ENCODE measurements at regions not wholly inside any gene's neighbourhood (a gene's known extent, or its start where the extent isn't known, plus 50 kb on each side); places are given as distances from the start of the nearest gene placed in this dataset.

- Histone ChIP-seq H3K4me1 (peaks cover 8 to 31% (median 23%) of the 10 kb centered on the region in 6 donors), H3K36me3 (peaks cover 0 to 8% (median 0%) of the 10 kb centered on the region in 6 donors), H3K27me3 (replicated peaks in 1 of 7) (no peaks in the 10 kb centered on the region), H3K9me3 (peaks cover 0 to 11% (median 0%) of the 10 kb centered on the region in 8 donors), H3K27ac (peak overlapping the region in 2 of 8 donors; percentile 10 to 34), H3K4me3 (no peak overlapping the region)
- WGBS, 5 donors, result 43 to 55% (median 51%) methylated on average over 7 of the region's 7 CpGs
- DNase-seq, result no peak
- TF ChIP-seq POLR2AphosphoS5 (IDR thresholded peaks at IDR 0.05) (peak in 2 of 3 donors; percentile 15 to 47), CTCF (IDR thresholded peaks at IDR 0.05 in 8 of 11, conservative IDR thresholded peaks at IDR 0.05 in 3 of 11) (peak; percentile 40 to 80 (median 69)), POLR2A (IDR thresholded peaks at IDR 0.05) (no peak)
- intact Hi-C loops (cut with DNase I; ENCODE audit: low total_unique reads), result no loop called here
Observed at GRCh38 chr5:149434162-149435014, 55.3 kb upstream of the IL17B start.

GRCh38 chr5:149433524-149434131 is 54.5 kb upstream of the IL17B start:
- peaks cover 12 to 38% (median 30%) of the 10 kb centered on the region in 6 donors for H3K4me1 ChIP-seq
- peak overlapping the region in 3 of 8 donors; percentile 10 to 34 (median 11) for H3K27ac ChIP-seq
- H3K9me3 ChIP-seq, result peaks cover 0 to 11% (median 0%) of the 10 kb centered on the region in 8 donors
- TF ChIP-seq POLR2AphosphoS5 (IDR thresholded peaks at IDR 0.05), result peak; percentile 67 to 79 (median 67)
- TF ChIP-seq POLR2A (IDR thresholded peaks at IDR 0.05), result no peak
- TF ChIP-seq CTCF (IDR thresholded peaks at IDR 0.05 in 8 of 11, conservative IDR thresholded peaks at IDR 0.05 in 3 of 11), result no peak
- H3K36me3 ChIP-seq, result peaks cover 0 to 16% (median 0%) of the 10 kb centered on the region in 6 donors
- H3K4me3 ChIP-seq, result no peak overlapping the region
- WGBS, 5 donors, result 74 to 76% (median 75%) methylated on average over 8 of the region's 8 CpGs
- no peak for DNase-seq
- intact Hi-C loops (cut with DNase I; ENCODE audit: low total_unique reads), result no loop called here
- H3K27me3 ChIP-seq (replicated peaks in 1 of 7), result no peaks in the 10 kb centered on the region

- TF ChIP-seq POLR2AphosphoS5 (IDR thresholded peaks at IDR 0.05) (peak in 2 of 3 donors; percentile 33 to 43), CTCF (IDR thresholded peaks at IDR 0.05 in 8 of 11, conservative IDR thresholded peaks at IDR 0.05 in 3 of 11) (no peak)
- Histone ChIP-seq H3K9me3 (peaks cover 0 to 11% (median 0%) of the 10 kb centered on the region in 8 donors), H3K36me3 (peaks cover 0 to 22% (median 0%) of the 10 kb centered on the region in 6 donors), H3K27me3 (replicated peaks in 1 of 7) (no peaks in the 10 kb centered on the region), H3K4me3 (no peak overlapping the region), H3K4me1 (peaks cover 12 to 44% (median 34%) of the 10 kb centered on the region in 6 donors), H3K27ac (peak overlapping the region in 3 of 8 donors; percentile 10 to 34 (median 11))
- WGBS, 5 donors, result 66 to 78% (median 70%) methylated on average over 3 of the region's 3 CpGs
- intact Hi-C loops (cut with DNase I; ENCODE audit: low total_unique reads), result no loop called here
- DNase-seq, result no peak
Observed at GRCh38 chr5:149432911-149433401, 53.9 kb upstream of the IL17B start.
